HEK293T (cell line): ENCODE measurements at regions not wholly inside any gene's neighbourhood (a gene's known extent, or its start where the extent isn't known, plus 50 kb on each side); places are given as distances from the start of the nearest gene placed in this dataset.
"Not testable (repeated sequence)": the region's sequence is repeated elsewhere in the genome, so short reads cannot be mapped to it uniquely, and the experiment has no call there.

ENCODE experiments used
- CTCF ChIA-PET: fragments of 350-600 bp; formaldehyde crosslinking; extraction: SDS; loops from one replicate; lab custom pipeline; 2021; ENCODE audit warnings: antibody characterized with exemption, inconsistent platforms; lab: Yijun Ruan, JAX
- POLR2A ChIA-PET: fragments of 350-600 bp; formaldehyde crosslinking; extraction: SDS; loops from one replicate; lab custom pipeline; 2020; ENCODE audit warnings: antibody characterized with exemption, inconsistent platforms; lab: Yijun Ruan, JAX
- DNase-seq: peaks from one replicate; pipeline ENCODE4 v3.0.0; 2012; ENCODE audit warnings: mixed read lengths; ENCODE audit errors: extremely low spot score
- ARNT ChIP-seq: fragments of 450-650 bp; IDR thresholded peaks from 2 replicates; pipeline ENCODE4 v1.6.1; 2017; ENCODE audit warnings: mild to moderate bottlenecking
- BHLHE40 ChIP-seq: fragments of 450-650 bp; IDR thresholded peaks from 2 replicates; pipeline ENCODE4 v1.6.1; 2016; ENCODE audit warnings: mild to moderate bottlenecking, moderate library complexity, borderline replicate concordance
- ELF4 ChIP-seq: fragments of 450-650 bp; IDR thresholded peaks from 2 replicates; pipeline ENCODE4 v1.6.1; 2017; ENCODE audit warnings: antibody characterized with exemption
- FOXK2 ChIP-seq: fragments of 450-650 bp; IDR thresholded peaks from 2 replicates; pipeline ENCODE4 v1.6.1; 2016; ENCODE audit warnings: mild to moderate bottlenecking
- FOXM1 ChIP-seq: fragments of 450-650 bp; IDR thresholded peaks from 2 replicates; pipeline ENCODE4 v1.6.1; 2017; ENCODE audit warnings: mild to moderate bottlenecking, borderline replicate concordance
- HDGF ChIP-seq: fragments of 450-650 bp; IDR thresholded peaks from 2 replicates; pipeline ENCODE4 v1.6.1; 2017; ENCODE audit warnings: antibody characterized with exemption, borderline replicate concordance
- LEF1 ChIP-seq: fragments of 450-650 bp; IDR thresholded peaks from 2 replicates; pipeline ENCODE4 v1.6.1; 2017; ENCODE audit warnings: mild to moderate bottlenecking, borderline replicate concordance
- SP1 ChIP-seq: fragments of 450-650 bp; IDR thresholded peaks from 2 replicates; pipeline ENCODE4 v1.6.1; 2017
- SUZ12 ChIP-seq: fragments of 450-650 bp; IDR thresholded peaks from 2 replicates; pipeline ENCODE4 v1.6.1; 2016; ENCODE audit warnings: mild to moderate bottlenecking
- TARDBP ChIP-seq: fragments of 450-650 bp; IDR thresholded peaks from 2 replicates; pipeline ENCODE4 v1.6.1; 2016
- ZNF384 ChIP-seq: fragments of 450-650 bp; IDR thresholded peaks from 2 replicates; pipeline ENCODE4 v1.6.1; 2016
- TF ChIP-seq, protein P1 (sequence below): fragments of 450-650 bp; IDR thresholded peaks from 2 replicates; pipeline ENCODE4 v1.6.1; 2016

DNA sequence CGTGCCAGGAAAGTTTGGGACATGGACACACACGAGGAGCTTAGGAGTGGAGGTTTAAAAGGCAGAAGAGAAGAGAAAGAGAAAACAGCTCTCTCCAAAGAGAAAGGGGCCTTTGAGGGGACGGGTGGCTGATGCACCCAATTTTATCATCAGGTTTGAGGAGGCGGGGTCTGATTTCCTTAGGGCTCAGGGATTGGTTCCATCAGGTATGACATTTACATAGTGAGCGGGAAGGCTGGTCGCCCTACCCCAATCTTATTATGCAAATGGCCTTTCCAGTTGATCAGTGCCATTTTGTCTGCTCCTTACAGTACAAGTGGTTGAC lies 749.1 kb upstream of the TPTE start:
- no peak for DNase-seq
- TF ChIP-seq ZNF384 = no peak
- no peak for TF ChIP-seq HDGF
- no peak for TF ChIP-seq ELF4
- CTCF ChIA-PET = no interaction called here
- POLR2A ChIA-PET = no interaction called here

DNA sequence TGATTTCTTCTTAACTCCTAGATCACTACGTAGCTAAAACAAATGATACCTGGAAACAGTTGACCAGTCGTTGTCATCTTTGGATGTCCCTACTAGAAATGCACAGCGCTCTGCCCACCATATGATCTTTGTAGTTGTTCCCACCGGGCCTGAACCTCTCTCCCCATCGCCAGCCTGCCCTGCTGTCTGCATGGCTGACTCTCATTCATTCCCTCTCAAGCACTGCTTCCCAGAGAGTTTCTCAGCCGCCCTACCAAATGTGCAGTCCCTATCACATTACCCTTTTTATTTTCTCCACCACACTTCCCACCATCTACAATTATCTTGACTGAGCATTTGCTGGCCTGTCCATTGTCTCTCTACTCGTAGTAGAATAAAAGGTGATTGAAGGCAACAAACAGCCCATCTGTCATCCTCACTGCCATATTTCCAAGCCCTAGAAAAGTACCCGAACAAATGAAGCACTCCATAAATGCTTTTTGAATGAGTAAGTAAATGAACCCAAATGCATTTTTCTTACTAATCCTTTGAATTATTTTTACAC lies 748.4 kb upstream of the TPTE start:
- CTCF ChIA-PET, POLR2A ChIA-PET: not testable (repeated sequence)

DNA sequence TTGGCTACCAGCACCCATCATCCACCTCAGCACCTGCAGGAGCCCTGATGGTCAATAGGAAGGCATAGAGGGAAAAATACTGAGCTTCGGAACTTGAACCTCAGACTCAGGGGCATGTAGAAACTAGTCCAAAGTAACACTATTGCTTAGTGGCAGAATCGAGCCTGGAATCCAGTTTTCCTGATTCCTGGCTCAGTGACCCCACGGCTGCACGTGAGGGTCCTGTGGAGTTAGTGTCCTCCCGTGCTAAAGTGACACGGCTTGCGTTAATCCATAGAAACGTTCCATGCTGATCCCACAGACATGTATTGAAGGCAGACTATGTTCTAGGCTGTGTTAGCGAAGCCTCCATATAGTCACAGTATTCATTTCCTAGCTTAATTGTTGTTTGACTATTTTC lies 747.0 kb upstream of the TPTE start:
- ChIA-PET POLR2A (no interaction called here), CTCF (no interaction called here)
- TF ChIP-seq ARNT = no peak
- TF ChIP-seq, protein P1, sequence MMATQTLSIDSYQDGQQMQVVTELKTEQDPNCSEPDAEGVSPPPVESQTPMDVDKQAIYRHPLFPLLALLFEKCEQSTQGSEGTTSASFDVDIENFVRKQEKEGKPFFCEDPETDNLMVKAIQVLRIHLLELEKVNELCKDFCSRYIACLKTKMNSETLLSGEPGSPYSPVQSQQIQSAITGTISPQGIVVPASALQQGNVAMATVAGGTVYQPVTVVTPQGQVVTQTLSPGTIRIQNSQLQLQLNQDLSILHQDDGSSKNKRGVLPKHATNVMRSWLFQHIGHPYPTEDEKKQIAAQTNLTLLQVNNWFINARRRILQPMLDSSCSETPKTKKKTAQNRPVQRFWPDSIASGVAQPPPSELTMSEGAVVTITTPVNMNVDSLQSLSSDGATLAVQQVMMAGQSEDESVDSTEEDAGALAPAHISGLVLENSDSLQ = no peak
- no peak for TF ChIP-seq SUZ12
- no peak for DNase-seq

More for the DNA sequence above, 748.4 kb upstream of the TPTE start:
- not testable (repeated sequence) for DNase-seq

DNA sequence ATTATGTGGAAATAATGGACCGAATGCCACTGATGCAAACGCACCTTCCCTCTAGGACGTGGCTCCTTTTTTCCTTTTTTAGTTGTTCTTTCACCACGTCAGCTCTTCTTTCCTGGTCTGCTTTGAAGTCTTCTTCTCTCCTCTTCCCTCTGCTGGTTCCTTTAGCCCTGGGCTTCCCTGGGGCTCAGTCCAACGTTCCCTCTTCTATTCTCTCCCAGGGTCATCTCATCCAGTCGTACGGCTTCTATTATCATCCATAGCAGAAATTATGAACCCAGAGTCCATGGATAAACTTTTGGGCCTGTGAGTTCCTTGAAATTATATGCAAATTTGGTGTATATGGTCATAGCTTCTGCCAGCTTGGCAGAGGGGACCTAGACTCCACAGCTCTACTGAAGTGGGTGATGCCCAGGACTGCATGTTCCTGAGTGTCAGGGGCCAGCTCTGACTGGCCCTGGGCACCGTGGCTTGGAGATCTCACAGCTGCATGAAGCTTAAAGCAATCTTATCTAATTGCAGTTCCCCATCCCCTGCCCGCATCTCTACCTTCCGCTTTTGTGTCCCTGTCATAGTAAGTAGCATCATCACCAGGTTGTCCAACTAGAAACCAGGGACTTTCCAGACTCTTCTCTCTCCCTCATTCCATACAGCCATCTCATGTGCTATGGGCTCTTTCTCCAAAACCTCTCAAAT lies 746.3 kb upstream of the TPTE start:
- POLR2A ChIA-PET, DNase-seq, CTCF ChIA-PET: not testable (repeated sequence)

DNA sequence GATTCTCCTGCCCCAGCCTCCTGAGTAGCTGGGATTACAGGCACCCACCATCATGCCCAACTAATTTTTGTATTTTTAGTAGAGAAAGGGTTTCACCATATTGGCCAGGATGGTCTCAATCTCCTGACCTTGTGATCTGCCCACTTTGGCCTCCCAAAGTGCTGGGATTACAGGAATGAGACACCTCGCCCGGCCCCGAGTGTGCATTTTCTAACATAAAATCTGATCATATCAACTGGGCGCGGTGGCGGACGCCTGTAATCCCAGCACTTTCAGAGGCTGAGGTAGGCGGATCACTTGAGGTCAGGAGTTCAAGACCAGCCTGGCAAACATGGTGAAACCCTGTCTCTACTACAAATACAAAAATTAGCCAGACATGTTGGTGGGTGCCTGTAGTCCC lies 745.5 kb upstream of the TPTE start:
- CTCF ChIA-PET, DNase-seq, POLR2A ChIA-PET: not testable (repeated sequence)

DNA sequence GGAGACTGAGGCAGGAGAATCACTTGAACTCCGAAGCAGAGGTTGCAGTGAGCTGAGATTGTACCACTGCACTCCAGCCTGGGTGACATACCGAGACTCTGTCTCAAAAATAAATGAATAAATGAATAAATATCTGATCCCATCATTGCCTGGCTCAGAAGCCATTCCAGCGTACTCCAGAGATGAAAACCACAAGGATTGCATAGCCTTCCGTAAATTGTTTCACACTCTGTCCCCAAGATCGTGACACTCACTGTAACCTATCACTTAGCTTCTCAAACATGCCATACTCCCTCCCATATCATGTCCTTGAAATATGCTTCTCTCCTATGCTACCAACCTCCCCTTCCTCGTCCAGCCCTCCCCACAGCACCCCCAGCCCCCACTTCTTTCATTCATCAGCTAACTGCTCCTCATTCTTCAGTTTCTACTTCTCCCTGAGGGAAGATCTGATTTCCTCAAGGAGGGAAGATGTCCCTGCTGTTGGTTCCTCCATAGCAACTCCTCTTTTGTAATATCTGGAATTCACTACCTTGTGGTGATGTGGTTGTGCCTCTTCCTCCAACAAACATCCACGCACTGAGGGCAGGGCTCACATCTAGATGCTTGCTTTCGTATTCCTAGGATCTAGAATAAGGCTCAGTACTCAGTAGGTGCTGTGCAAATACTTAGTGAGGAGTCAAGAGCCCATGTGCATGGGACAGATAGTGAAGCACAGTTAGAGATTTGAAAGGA lies 744.9 kb upstream of the TPTE start:
- POLR2A ChIA-PET, DNase-seq, CTCF ChIA-PET: not testable (repeated sequence)

DNA sequence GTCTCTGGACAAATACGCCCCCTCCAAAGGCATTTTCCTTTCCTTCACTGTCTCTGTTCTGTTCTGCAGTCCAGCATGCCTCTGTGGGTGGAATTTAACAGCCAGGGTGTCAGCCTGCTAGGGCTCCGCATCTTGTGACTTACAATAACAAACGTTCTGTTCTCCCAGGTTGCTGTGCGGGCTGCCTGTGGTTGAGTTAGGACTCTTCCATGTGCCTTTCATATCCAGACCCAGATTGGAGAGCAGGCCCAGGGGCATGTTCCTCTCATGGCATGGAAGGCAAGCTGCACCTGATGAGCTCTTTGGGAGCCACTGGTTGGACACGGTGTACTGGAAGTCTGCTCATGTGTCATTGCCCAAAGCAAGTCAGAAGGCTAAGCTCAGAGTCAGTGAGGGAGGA lies 742.8 kb upstream of the TPTE start:
- DNase-seq, POLR2A ChIA-PET, CTCF ChIA-PET: not testable (repeated sequence)

DNA sequence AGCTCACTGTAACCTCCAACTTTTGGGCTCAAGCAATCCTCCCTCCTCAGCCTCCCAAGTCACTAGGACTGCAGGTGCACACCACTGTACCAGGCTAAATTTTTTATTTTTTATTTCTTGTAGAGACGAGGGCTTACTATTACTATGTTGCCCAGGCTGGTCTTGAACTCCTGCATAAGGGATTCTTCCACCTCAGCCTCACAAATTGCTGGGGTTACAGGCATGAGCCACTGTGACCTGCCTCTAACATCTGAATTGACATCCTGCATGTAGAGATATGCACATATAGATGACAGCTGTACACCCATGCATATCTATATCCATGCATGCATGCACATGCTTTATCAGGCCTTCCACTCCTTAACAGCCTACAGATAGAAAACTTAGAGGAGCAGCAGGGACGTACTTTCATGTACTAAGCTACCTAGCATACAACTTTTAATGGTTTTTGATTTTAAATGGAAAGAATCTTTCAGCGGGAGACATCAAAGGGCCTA lies 740.9 kb upstream of the TPTE start:
- POLR2A ChIA-PET = no interaction called here
- DNase-seq = no peak
- TF ChIP-seq LEF1 = no peak
- TF ChIP-seq, protein P1 = no peak
- no peak for TF ChIP-seq ARNT
- no peak for TF ChIP-seq TARDBP
- TF ChIP-seq BHLHE40 = no peak
- no peak for TF ChIP-seq SUZ12
- TF ChIP-seq ELF4 = no peak
- TF ChIP-seq HDGF = no peak
- no peak for TF ChIP-seq ZNF384
- TF ChIP-seq FOXM1 = no peak
- no peak for TF ChIP-seq SP1
- no peak for TF ChIP-seq FOXK2
- CTCF ChIA-PET = no interaction called here

DNA sequence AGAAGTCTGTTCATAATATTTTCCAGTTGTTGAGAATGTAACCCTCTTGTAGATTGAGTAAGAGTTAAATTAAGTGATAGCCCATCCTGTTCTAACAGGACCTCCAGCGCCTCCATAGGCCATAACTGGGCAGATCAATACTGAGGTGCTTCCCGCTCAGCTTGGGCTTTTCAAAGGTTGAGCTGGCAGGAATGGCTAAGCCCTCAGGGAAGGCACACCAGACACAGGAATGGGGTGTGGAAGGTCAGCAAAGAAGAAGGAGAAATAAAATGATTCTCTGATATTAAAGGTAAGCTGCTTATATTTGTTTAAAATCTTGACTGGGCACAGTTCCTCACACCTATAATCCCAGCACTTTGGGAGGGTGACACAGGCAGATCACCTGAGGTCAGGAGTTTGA lies 737.8 kb upstream of the TPTE start:
- CTCF ChIA-PET, POLR2A ChIA-PET, DNase-seq: not testable (repeated sequence)

DNA sequence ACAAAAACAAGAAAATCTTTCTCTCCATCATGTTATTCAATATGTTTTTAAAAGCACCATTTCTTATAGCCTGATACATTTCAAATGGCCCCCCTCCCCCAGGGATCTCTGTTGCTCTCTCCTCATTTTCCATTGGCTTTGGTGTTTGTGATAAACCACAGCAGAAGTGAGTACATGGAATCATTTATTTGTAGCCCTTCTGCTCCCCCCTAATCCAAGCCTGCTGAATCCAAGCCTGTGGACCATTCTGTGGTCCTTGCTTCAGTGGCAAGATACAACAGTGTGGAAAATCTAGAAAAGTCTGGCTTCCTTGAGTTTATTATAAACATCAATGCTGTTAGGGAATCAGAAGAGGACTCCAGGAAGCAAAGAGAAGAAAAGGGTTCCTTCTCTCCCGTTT lies 737.2 kb upstream of the TPTE start:
- CTCF ChIA-PET, POLR2A ChIA-PET, DNase-seq: not testable (repeated sequence)

DNA sequence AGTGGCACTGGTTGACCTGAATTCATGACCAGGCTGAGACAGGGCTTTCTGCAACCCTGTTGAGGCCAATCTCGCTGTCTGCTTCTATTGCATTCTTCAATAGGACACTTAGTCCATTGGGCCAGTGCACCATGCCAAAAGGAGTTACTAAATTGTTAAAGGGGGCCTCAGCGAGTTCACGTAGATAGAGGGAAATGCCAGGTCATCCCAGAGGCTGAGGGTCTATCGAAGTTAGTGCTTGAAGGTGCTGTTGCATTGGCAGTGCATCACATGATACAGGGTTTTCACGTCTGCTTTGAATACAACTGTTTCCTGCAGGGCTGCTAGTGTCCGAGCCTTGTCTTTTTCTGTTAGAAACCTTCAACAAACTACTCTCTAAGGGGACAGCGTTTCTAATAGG lies 735.3 kb upstream of the TPTE start:
- DNase-seq, CTCF ChIA-PET, POLR2A ChIA-PET: not testable (repeated sequence)

DNA sequence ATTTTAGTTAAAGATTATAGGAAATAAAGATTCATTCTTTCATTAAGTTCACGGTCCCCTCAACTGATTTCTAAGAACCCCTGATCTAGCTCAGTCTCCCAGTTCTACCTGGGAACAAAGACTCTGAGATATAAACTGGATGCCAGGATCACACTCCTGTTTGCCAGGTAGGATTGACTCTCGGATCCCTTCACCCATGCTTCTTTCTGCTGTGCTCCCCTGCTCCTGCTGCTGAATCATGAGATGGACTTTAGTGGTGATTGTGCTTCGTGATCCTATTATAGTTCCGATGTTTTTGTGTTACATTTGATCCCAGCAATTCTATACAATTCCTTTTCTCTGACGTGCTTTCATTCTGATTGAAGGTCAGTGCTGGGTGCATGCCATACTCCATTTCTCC lies 733.1 kb upstream of the TPTE start:
- DNase-seq, POLR2A ChIA-PET, CTCF ChIA-PET: not testable (repeated sequence)

DNA sequence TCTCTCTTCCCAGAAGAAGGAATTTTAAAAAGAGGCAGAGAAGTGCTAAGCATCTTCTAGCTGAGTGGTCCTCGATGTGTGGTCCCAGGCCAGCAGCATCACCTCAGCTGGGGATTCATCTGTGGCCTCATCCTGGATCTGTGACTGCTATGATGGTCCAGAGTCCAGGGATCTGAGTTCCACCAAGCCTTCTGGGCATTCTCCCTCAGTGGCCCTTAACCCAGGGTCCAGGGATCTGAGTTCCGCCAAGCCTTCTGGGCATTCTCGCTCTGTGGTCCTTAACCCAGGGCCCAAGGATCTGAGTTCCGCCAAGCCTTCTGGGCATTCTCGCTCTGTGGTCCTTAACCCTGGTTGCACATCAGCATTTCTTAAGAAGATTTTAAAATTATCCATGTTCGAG lies 731.0 kb upstream of the TPTE start:
- CTCF ChIA-PET, DNase-seq, POLR2A ChIA-PET: not testable (repeated sequence)

DNA sequence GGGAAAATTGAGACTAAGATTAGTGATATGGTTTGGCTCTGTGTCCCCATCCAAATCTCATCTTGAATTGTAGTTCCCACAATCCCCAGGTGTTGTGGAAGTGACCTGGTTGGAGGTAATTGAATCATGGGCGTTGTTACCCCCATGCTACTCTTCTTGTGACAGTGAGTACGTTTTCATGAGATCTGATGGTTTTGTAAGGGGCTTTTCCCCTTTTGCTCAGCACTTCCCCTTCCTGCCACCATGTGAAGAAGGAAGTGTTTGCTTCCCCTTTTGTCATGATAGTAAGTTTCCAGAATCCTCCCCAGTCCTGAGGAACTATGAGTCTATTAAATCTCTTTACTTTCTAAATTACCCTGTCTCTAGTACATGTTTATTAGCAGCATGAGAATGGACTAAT lies 729.9 kb upstream of the TPTE start:
- POLR2A ChIA-PET, CTCF ChIA-PET: not testable (repeated sequence)

DNA sequence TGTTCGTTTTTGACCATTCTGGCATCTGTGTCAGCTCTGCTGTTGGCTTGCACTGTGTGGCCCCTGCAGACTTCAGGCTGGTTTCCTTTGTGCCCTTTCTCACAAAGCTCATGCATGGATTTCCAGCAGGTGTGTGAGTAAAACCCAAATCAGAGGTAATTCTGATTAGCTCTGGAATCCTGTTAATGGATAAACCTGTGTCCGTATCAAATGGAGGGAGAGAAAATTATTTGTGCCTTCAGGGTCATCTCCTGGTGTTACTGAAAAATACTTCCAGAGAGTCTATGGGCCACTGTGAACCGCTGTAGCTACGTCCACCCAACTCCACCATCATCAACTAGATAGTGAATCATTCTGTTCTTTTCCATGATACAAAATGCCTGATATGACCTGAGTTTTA lies 726.1 kb upstream of the TPTE start:
- DNase-seq, CTCF ChIA-PET, POLR2A ChIA-PET: not testable (repeated sequence)

More for the DNA sequence above, 729.9 kb upstream of the TPTE start:
- DNase-seq = not testable (repeated sequence)
